ENCODE measurements at regions not wholly inside any gene's neighbourhood (a gene's known extent, or its start where the extent isn't known, plus 50 kb on each side); places are given as distances from the start of the nearest gene placed in this dataset.

DNA sequence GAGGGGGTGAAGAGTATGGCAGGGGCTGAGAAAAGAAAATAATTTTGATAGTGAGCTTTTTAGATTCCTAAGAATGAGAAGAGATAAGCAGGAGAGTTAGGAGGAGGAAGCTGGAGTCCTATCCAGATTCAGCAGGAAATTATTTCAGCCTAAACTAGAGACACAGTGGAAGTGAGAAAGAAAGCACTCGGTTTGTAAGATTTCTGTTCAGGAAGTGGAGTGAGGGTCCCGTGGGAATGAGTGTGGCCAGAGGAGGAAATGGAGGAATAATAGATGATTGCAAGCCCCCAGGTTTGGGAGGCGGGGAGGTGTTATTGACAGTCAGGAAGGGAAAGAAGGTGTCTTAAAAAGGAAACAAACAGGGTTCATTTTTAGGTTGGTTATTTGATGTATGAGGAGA, 84.8 kb upstream of the NRP1 start:
- TF ChIP-seq, protein P1, sequence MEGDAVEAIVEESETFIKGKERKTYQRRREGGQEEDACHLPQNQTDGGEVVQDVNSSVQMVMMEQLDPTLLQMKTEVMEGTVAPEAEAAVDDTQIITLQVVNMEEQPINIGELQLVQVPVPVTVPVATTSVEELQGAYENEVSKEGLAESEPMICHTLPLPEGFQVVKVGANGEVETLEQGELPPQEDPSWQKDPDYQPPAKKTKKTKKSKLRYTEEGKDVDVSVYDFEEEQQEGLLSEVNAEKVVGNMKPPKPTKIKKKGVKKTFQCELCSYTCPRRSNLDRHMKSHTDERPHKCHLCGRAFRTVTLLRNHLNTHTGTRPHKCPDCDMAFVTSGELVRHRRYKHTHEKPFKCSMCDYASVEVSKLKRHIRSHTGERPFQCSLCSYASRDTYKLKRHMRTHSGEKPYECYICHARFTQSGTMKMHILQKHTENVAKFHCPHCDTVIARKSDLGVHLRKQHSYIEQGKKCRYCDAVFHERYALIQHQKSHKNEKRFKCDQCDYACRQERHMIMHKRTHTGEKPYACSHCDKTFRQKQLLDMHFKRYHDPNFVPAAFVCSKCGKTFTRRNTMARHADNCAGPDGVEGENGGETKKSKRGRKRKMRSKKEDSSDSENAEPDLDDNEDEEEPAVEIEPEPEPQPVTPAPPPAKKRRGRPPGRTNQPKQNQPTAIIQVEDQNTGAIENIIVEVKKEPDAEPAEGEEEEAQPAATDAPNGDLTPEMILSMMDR (IDR thresholded peaks at IDR 0.05; ENCODE audit: insufficient read depth, low read length): no peak
- TF ChIP-seq POLR2AphosphoS5 (IDR thresholded peaks at IDR 0.05; ENCODE audit: low read depth) (no peak), SPI1 (IDR thresholded peaks at IDR 0.05; ENCODE audit: borderline replicate concordance, low read depth) (no peak), GABPA (IDR thresholded peaks at IDR 0.05; ENCODE audit: low read depth) (no peak)
- TF ChIP-seq, protein P2, sequence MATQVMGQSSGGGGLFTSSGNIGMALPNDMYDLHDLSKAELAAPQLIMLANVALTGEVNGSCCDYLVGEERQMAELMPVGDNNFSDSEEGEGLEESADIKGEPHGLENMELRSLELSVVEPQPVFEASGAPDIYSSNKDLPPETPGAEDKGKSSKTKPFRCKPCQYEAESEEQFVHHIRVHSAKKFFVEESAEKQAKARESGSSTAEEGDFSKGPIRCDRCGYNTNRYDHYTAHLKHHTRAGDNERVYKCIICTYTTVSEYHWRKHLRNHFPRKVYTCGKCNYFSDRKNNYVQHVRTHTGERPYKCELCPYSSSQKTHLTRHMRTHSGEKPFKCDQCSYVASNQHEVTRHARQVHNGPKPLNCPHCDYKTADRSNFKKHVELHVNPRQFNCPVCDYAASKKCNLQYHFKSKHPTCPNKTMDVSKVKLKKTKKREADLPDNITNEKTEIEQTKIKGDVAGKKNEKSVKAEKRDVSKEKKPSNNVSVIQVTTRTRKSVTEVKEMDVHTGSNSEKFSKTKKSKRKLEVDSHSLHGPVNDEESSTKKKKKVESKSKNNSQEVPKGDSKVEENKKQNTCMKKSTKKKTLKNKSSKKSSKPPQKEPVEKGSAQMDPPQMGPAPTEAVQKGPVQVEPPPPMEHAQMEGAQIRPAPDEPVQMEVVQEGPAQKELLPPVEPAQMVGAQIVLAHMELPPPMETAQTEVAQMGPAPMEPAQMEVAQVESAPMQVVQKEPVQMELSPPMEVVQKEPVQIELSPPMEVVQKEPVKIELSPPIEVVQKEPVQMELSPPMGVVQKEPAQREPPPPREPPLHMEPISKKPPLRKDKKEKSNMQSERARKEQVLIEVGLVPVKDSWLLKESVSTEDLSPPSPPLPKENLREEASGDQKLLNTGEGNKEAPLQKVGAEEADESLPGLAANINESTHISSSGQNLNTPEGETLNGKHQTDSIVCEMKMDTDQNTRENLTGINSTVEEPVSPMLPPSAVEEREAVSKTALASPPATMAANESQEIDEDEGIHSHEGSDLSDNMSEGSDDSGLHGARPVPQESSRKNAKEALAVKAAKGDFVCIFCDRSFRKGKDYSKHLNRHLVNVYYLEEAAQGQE (IDR thresholded peaks at IDR 0.05; ENCODE audit: insufficient replicate concordance, low read depth): no peak

Measured in HL-60 (cell line).